Brain microvascular endothelial cell (primary cell): ENCODE measurements at regions not wholly inside any gene's neighbourhood (a gene's known extent, or its start where the extent isn't known, plus 50 kb on each side); places are given as distances from the start of the nearest gene placed in this dataset.

Experiments used
- DNase-seq: peaks from one replicate; pipeline ENCODE4 v3.0.0-alpha.2; 2020
- H3K27ac ChIP-seq: fragments of 250-450 bp; sonication (Bioruptor Pico); 2 replicates; pipeline ENCODE4 v1.5.1; 2020; ENCODE audit warnings: mild to moderate bottlenecking, moderate library complexity
- H3K27me3 ChIP-seq: fragments of 250-450 bp; sonication (Bioruptor Pico); replicated peaks from 2 replicates; pipeline ENCODE4 v1.5.1; 2020; ENCODE audit warnings: mild to moderate bottlenecking
- H3K36me3 ChIP-seq: fragments of 250-450 bp; sonication (Bioruptor Pico); replicated peaks from 2 replicates; pipeline ENCODE4 v1.5.1; 2020; ENCODE audit warnings: mild to moderate bottlenecking
- H3K4me3 ChIP-seq: 2 replicates; pipeline ENCODE4 v1.5.1; 2011; ENCODE audit warnings: low read depth, mild to moderate bottlenecking, control low read depth, low read length, moderate library complexity
- CTCF ChIP-seq: IDR thresholded peaks from 2 replicates; pipeline ENCODE4 v1.5.1; 2011; ENCODE audit warnings: low read depth, mild to moderate bottlenecking, moderate library complexity, low read length, control low read depth, inconsistent platforms; ENCODE audit errors: missing control alignments
- in situ Hi-C: cut with HindIII; loops from 2 replicates; pipeline ENCODE4 v1.10.0; 2017; ENCODE audit warnings: low sequenced_read_pairs, low pct_ligation_motif_present

DNA sequence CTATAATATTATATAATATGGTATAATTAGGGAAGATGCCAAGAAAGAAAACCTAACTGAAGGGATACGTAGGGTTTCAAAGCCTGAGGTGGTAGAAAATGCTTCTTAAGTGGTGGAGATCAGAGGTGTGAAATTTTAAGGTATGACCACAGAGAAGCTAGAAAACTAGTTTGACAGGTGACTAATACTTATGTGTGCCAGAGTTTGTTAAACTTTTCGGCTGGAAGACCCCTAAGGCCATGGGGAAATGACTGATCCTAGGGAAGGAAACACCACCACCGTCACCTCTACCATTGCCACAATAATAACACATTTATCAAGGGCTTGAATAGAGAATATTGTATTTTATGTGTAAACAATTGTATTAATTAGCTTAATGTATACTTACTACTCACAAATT lies 261.4 kb upstream of the GBE1 start:
- Histone ChIP-seq H3K27me3 (no peaks in the 10 kb centered on the region), H3K36me3 (no peaks in the 10 kb centered on the region), H3K4me3 (no peak overlapping the region), H3K27ac (no peak overlapping the region)
- no peak for DNase-seq
- in situ Hi-C loops, result no loop called here
- no peak for TF ChIP-seq CTCF

GRCh38 chr3:82020282-82020681 lies 258.8 kb upstream of the GBE1 start:
- no peak for TF ChIP-seq CTCF
- in situ Hi-C loops, result no loop called here
- DNase-seq, result no peak
- Histone ChIP-seq H3K4me3 (no peak overlapping the region), H3K36me3 (no peaks in the 10 kb centered on the region), H3K27me3 (no peaks in the 10 kb centered on the region), H3K27ac (no peak overlapping the region)

- in situ Hi-C loops, result no loop called here
- H3K36me3 ChIP-seq, result no peaks in the 10 kb centered on the region
- no peak overlapping the region for H3K4me3 ChIP-seq
- H3K27me3 ChIP-seq, result no peaks in the 10 kb centered on the region
- H3K27ac ChIP-seq, result no peak overlapping the region
- no peak for DNase-seq
- TF ChIP-seq CTCF, result no peak
Observed at GRCh38 chr3:82015241-82015640, 253.8 kb upstream of the GBE1 start.

GRCh38 chr3:82012775-82013174 lies 251.3 kb upstream of the GBE1 start:
- H3K36me3 ChIP-seq, result no peaks in the 10 kb centered on the region
- H3K27me3 ChIP-seq, result no peaks in the 10 kb centered on the region
- H3K4me3 ChIP-seq, result no peak overlapping the region
- TF ChIP-seq CTCF, result peak; percentile 4
- H3K27ac ChIP-seq, result no peak overlapping the region
- no peak for DNase-seq
- in situ Hi-C loops, result no loop called here

DNA sequence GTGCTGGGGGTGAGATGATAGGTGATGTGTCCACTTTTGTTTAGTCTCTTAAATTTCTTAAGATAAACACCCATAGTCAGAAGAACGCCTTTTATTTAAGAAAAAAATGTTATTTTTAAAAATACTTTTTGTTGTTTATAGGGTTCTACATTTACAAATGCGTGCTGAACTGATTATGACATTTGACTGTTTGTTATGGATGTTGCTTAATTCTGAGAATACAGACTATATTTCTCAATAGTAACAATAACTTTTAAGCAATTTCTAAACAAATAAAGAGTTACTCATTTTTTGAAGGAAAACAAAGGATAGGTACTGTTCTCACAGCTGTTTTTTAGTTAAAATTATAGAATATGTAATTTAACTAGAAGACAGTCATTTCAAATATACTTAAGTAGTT lies 249.9 kb upstream of the GBE1 start:
- H3K27me3 ChIP-seq, result no peaks in the 10 kb centered on the region
- in situ Hi-C loops, result no loop called here
- no peak for DNase-seq
- TF ChIP-seq CTCF, result no peak
- H3K36me3 ChIP-seq, result no peaks in the 10 kb centered on the region
- no peak overlapping the region for H3K27ac ChIP-seq
- H3K4me3 ChIP-seq, result no peak overlapping the region

DNA sequence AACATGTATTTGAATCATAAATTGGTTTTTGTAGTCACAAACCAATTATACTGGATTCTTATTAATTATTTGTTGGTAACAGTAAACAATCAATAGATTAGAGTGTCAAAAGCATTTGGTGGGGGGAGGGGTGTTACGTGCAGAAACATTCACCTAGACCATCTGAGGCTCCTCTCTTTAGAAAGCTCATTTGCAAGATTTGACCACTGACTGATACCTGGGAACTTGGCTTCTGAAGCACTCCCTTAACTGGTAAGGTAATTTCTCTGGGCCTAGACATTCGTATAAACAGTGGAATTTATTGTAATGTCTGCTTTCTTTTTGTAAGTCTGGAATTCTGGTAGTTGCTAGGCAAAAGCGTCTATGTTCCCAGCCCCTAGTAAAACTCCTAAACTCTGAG lies 243.8 kb upstream of the GBE1 start:
- no peak for DNase-seq
- Histone ChIP-seq H3K27me3 (no peaks in the 10 kb centered on the region), H3K4me3 (no peak overlapping the region), H3K36me3 (no peaks in the 10 kb centered on the region), H3K27ac (no peak overlapping the region)
- in situ Hi-C loops, result no loop called here
- no peak for TF ChIP-seq CTCF
